ENCODE measurements at regions not wholly inside any gene's neighbourhood (a gene's known extent, or its start where the extent isn't known, plus 50 kb on each side); places are given as distances from the start of the nearest gene placed in this dataset.

- no TSS peak for BruUV-seq (replicated peaks)
- ChIA-PET POLR2A (no interaction called here), CTCF (no interaction called here)
- Mint-ChIP-seq H3K9me3 (ENCODE audit: unreplicated experiment) (no peaks in the 10 kb centered on the region), H3K27ac (ENCODE audit: low read depth, unreplicated experiment) (no peak overlapping the region), H3K4me1 (ENCODE audit: insufficient read depth, unreplicated experiment) (no peaks in the 10 kb centered on the region), H3K27me3 (ENCODE audit: insufficient read depth, unreplicated experiment) (no peaks in the 10 kb centered on the region), H3K36me3 (ENCODE audit: insufficient read depth, unreplicated experiment) (no peaks in the 10 kb centered on the region), H3K4me3 (ENCODE audit: unreplicated experiment) (no peak overlapping the region)
- intact Hi-C loops (cut with micrococcal nuclease): no loop called here
- no peak for TF ChIP-seq CTCF (IDR thresholded peaks at IDR 0.05; ENCODE audit: unreplicated experiment)
- no peak for DNase-seq (ENCODE audit: unreplicated experiment)
Observed at GRCh38 chr13:75072368-75072767, 409.6 kb downstream of the TBC1D4 start.

- Mint-ChIP-seq H3K36me3 (ENCODE audit: insufficient read depth, unreplicated experiment) (no peaks in the 10 kb centered on the region), H3K4me3 (ENCODE audit: unreplicated experiment) (no peak overlapping the region), H3K9me3 (ENCODE audit: unreplicated experiment) (no peaks in the 10 kb centered on the region), H3K27ac (ENCODE audit: low read depth, unreplicated experiment) (no peak overlapping the region), H3K4me1 (ENCODE audit: insufficient read depth, unreplicated experiment) (no peaks in the 10 kb centered on the region), H3K27me3 (ENCODE audit: insufficient read depth, unreplicated experiment) (no peaks in the 10 kb centered on the region)
- CTCF ChIA-PET: no interaction called here
- no peak for DNase-seq (ENCODE audit: unreplicated experiment)
- intact Hi-C loops (cut with micrococcal nuclease): no loop called here
- no peak for TF ChIP-seq CTCF (IDR thresholded peaks at IDR 0.05; ENCODE audit: unreplicated experiment)
- no TSS peak for BruUV-seq (replicated peaks)
- POLR2A ChIA-PET: no interaction called here
Observed at GRCh38 chr13:75071796-75072195, 410.2 kb downstream of the TBC1D4 start.

GRCh38 chr13:75071395-75071794 is 410.6 kb downstream of the TBC1D4 start:
- Mint-ChIP-seq H3K4me3 (ENCODE audit: unreplicated experiment) (no peak overlapping the region), H3K36me3 (ENCODE audit: insufficient read depth, unreplicated experiment) (no peaks in the 10 kb centered on the region), H3K9me3 (ENCODE audit: unreplicated experiment) (no peaks in the 10 kb centered on the region), H3K27ac (ENCODE audit: low read depth, unreplicated experiment) (no peak overlapping the region), H3K4me1 (ENCODE audit: insufficient read depth, unreplicated experiment) (no peaks in the 10 kb centered on the region), H3K27me3 (ENCODE audit: insufficient read depth, unreplicated experiment) (no peaks in the 10 kb centered on the region)
- CTCF ChIA-PET: no interaction called here
- TF ChIP-seq CTCF (IDR thresholded peaks at IDR 0.05; ENCODE audit: unreplicated experiment): no peak
- intact Hi-C loops (cut with micrococcal nuclease): no loop called here
- no peak for DNase-seq (ENCODE audit: unreplicated experiment)
- BruUV-seq (replicated peaks): no TSS peak
- POLR2A ChIA-PET: no interaction called here

GRCh38 chr13:75061909-75062308 is 420.1 kb downstream of the TBC1D4 start:
- no TSS peak for BruUV-seq (replicated peaks)
- H3K36me3 Mint-ChIP-seq (ENCODE audit: insufficient read depth, unreplicated experiment): no peaks in the 10 kb centered on the region

More at GRCh38 chr13:75061909-75062308, 420.1 kb downstream of the TBC1D4 start:
- Mint-ChIP-seq H3K27ac (ENCODE audit: low read depth, unreplicated experiment) (no peak overlapping the region), H3K4me3 (ENCODE audit: unreplicated experiment) (no peak overlapping the region), H3K9me3 (ENCODE audit: unreplicated experiment) (no peaks in the 10 kb centered on the region), H3K4me1 (ENCODE audit: insufficient read depth, unreplicated experiment) (no peaks in the 10 kb centered on the region), H3K27me3 (ENCODE audit: insufficient read depth, unreplicated experiment) (no peaks in the 10 kb centered on the region)
- intact Hi-C loops (cut with micrococcal nuclease): no loop called here
- ChIA-PET POLR2A (no interaction called here), CTCF (no interaction called here)
- no peak for DNase-seq (ENCODE audit: unreplicated experiment)
- no peak for TF ChIP-seq CTCF (IDR thresholded peaks at IDR 0.05; ENCODE audit: unreplicated experiment)
